ENCODE measurements at regions not wholly inside any gene's neighbourhood (a gene's known extent, or its start where the extent isn't known, plus 50 kb on each side); places are given as distances from the start of the nearest gene placed in this dataset.
"Not testable (repeated sequence)": the region's sequence is repeated elsewhere in the genome, so short reads cannot be mapped to it uniquely, and the experiment has no call there.

DNA sequence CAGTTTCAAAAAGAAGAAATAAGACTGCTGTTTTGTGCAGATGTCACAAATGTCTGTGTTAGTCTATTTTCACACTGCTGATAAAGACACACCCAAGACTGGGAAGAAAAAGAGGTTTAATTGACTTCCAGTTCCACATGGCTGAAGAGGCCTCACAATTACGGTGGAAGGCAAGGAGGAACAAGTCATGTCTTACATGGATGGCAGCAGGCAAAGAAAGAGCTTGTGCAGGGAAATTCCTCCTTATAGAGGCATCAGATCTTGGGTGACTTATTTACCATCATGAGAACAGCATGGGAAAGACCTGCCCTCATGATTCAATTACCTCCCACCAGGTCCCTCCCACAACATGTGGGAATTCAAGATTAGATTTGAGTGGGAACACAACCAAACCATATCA is 527.7 kb upstream of the KCND2 start:
- not testable (repeated sequence) for H4K20me1 ChIP-seq (ENCODE audit: insufficient read depth, low read depth, low read length); H3K79me2 ChIP-seq (ENCODE audit: low read length); DNase-seq; H3K4me2 ChIP-seq (ENCODE audit: low read depth, low read length, poor library complexity, severe bottlenecking); H3K36me3 ChIP-seq (ENCODE audit: insufficient read depth, low read length); H3K9me2 ChIP-seq (replicated peaks; ENCODE audit: insufficient read depth, low read length); H3K27me3 ChIP-seq (ENCODE audit: low read length); H3K4me3 ChIP-seq (ENCODE audit: low read length); H3K27ac ChIP-seq (ENCODE audit: low read length); H3K4me1 ChIP-seq (ENCODE audit: low read length); H3K9ac ChIP-seq (ENCODE audit: low read length); H2AFZ ChIP-seq (ENCODE audit: low read length)
- peaks cover 28% of the 10 kb centered on the region; the same call in 1 of the 2 replicates for H3K9me3 ChIP-seq (ENCODE audit: low read length)

- Histone ChIP-seq H3K36me3 (ENCODE audit: insufficient read depth, low read length) (no peaks in the 10 kb centered on the region), H3K4me2 (ENCODE audit: low read depth, low read length, poor library complexity, severe bottlenecking) (no peak overlapping the region), H3K27me3 (ENCODE audit: low read length) (no peaks in the 10 kb centered on the region), H3K9me3 (ENCODE audit: low read length) (peaks cover 25% of the 10 kb centered on the region), H3K9ac (ENCODE audit: low read length) (no peak overlapping the region), H3K9me2 (replicated peaks; ENCODE audit: insufficient read depth, low read length) (peaks cover 3% of the 10 kb centered on the region; the same call in 1 of the 2 replicates), H3K79me2 (ENCODE audit: low read length) (no peaks in the 10 kb centered on the region), H4K20me1 (ENCODE audit: insufficient read depth, low read depth, low read length) (no peaks in the 10 kb centered on the region), H3K4me3 (ENCODE audit: low read length) (no peak overlapping the region), H2AFZ (ENCODE audit: low read length) (no peak overlapping the region), H3K4me1 (ENCODE audit: low read length) (no peaks in the 10 kb centered on the region), H3K27ac (ENCODE audit: low read length) (no peak overlapping the region)
- no peak for DNase-seq
These were observed 524.6 kb upstream of the KCND2 start for GRCh38 chr7:119748251-119748860.

GRCh38 chr7:119748991-119749390 is 524.0 kb upstream of the KCND2 start:
- H3K27ac ChIP-seq (ENCODE audit: low read length) = no peak overlapping the region
- no peaks in the 10 kb centered on the region for H3K36me3 ChIP-seq (ENCODE audit: insufficient read depth, low read length)
- no peaks in the 10 kb centered on the region for H3K79me2 ChIP-seq (ENCODE audit: low read length)
- no peak overlapping the region for H3K4me2 ChIP-seq (ENCODE audit: low read depth, low read length, poor library complexity, severe bottlenecking)
- no peaks in the 10 kb centered on the region for H3K27me3 ChIP-seq (ENCODE audit: low read length)
- no peak overlapping the region for H3K4me3 ChIP-seq (ENCODE audit: low read length)
- no peak for DNase-seq
- peaks cover 3% of the 10 kb centered on the region; the same call in 1 of the 2 replicates for H3K9me2 ChIP-seq (replicated peaks; ENCODE audit: insufficient read depth, low read length)
- no peaks in the 10 kb centered on the region for H4K20me1 ChIP-seq (ENCODE audit: insufficient read depth, low read depth, low read length)
- H3K9me3 ChIP-seq (ENCODE audit: low read length) = peaks cover 26% of the 10 kb centered on the region
- no peaks in the 10 kb centered on the region for H3K4me1 ChIP-seq (ENCODE audit: low read length)
- no peak overlapping the region for H3K9ac ChIP-seq (ENCODE audit: low read length)
- H2AFZ ChIP-seq (ENCODE audit: low read length) = no peak overlapping the region

DNA sequence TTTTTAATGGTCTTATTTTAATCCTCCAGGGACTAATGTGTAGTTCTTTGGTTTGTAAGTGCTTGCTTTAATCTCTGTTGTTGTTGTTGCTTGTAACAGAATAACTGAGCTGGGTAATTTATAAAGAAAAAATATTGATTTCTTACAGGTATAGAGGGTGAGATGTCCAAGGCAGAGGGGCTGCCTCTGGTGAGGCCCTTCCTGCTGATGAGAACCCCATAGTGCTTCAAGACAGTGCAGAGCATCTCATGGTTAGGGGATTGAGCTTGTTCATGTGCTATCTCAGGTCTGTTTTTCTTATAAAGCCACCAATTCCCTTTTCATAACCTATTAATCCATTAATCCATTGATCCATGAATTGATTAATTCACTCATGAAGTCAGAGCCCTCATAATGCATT is 516.3 kb upstream of the KCND2 start:
- no peak overlapping the region for H3K27ac ChIP-seq (ENCODE audit: low read length)
- no peak overlapping the region for H3K4me2 ChIP-seq (ENCODE audit: low read depth, low read length, poor library complexity, severe bottlenecking)
- H3K27me3 ChIP-seq (ENCODE audit: low read length) = no peaks in the 10 kb centered on the region
- DNase-seq = no peak
- no peaks in the 10 kb centered on the region for H3K4me1 ChIP-seq (ENCODE audit: low read length)
- H3K9ac ChIP-seq (ENCODE audit: low read length) = no peak overlapping the region
- no peak overlapping the region for H3K4me3 ChIP-seq (ENCODE audit: low read length)
- no peaks in the 10 kb centered on the region for H3K36me3 ChIP-seq (ENCODE audit: insufficient read depth, low read length)
- H3K9me2 ChIP-seq (replicated peaks; ENCODE audit: insufficient read depth, low read length) = no peaks in the 10 kb centered on the region
- H3K79me2 ChIP-seq (ENCODE audit: low read length) = no peaks in the 10 kb centered on the region
- H4K20me1 ChIP-seq (ENCODE audit: insufficient read depth, low read depth, low read length) = no peaks in the 10 kb centered on the region
- H3K9me3 ChIP-seq (ENCODE audit: low read length) = peaks cover 27% of the 10 kb centered on the region
- H2AFZ ChIP-seq (ENCODE audit: low read length) = no peak overlapping the region

DNA sequence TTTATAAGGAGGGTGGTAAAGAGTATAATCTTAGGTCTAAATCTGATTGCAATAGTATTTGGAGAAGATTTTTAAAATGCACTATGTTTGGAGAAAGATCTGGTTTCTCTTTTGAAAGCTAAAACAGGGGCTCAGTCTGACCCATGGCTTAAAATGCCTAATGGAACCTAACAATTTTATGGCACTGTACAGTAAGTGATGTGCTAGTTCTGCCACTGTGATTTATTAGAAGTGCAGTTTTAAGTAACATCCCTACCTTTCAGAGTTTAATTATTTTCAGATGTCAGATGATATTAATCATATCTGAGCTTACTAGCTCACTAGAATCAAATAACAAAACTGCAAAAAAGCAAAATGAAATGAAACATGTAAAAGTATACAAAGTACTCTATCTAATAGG is 514.7 kb upstream of the KCND2 start:
- H3K79me2 ChIP-seq (ENCODE audit: low read length) = no peaks in the 10 kb centered on the region
- no peak overlapping the region for H3K27ac ChIP-seq (ENCODE audit: low read length)
- no peaks in the 10 kb centered on the region for H4K20me1 ChIP-seq (ENCODE audit: insufficient read depth, low read depth, low read length)
- no peaks in the 10 kb centered on the region for H3K4me1 ChIP-seq (ENCODE audit: low read length)
- no peak overlapping the region for H3K9ac ChIP-seq (ENCODE audit: low read length)
- H2AFZ ChIP-seq (ENCODE audit: low read length) = no peak overlapping the region
- H3K4me2 ChIP-seq (ENCODE audit: low read depth, low read length, poor library complexity, severe bottlenecking) = no peak overlapping the region
- H3K27me3 ChIP-seq (ENCODE audit: low read length) = no peaks in the 10 kb centered on the region
- no peak for DNase-seq
- H3K9me3 ChIP-seq (ENCODE audit: low read length) = peaks cover 21% of the 10 kb centered on the region
- H3K9me2 ChIP-seq (replicated peaks; ENCODE audit: insufficient read depth, low read length) = no peaks in the 10 kb centered on the region
- H3K36me3 ChIP-seq (ENCODE audit: insufficient read depth, low read length) = no peaks in the 10 kb centered on the region
- H3K4me3 ChIP-seq (ENCODE audit: low read length) = no peak overlapping the region

GRCh38 chr7:119761776-119762175 is 511.2 kb upstream of the KCND2 start:
- Histone ChIP-seq H3K27ac (ENCODE audit: low read length) (no peak overlapping the region), H3K9me2 (replicated peaks; ENCODE audit: insufficient read depth, low read length) (no peaks in the 10 kb centered on the region), H3K9me3 (ENCODE audit: low read length) (peaks cover 18% of the 10 kb centered on the region; the same call in 1 of the 2 replicates), H3K79me2 (ENCODE audit: low read length) (no peaks in the 10 kb centered on the region), H3K4me2 (ENCODE audit: low read depth, low read length, poor library complexity, severe bottlenecking) (no peak overlapping the region), H2AFZ (ENCODE audit: low read length) (no peak overlapping the region), H3K36me3 (ENCODE audit: insufficient read depth, low read length) (no peaks in the 10 kb centered on the region), H3K4me1 (ENCODE audit: low read length) (no peaks in the 10 kb centered on the region), H4K20me1 (ENCODE audit: insufficient read depth, low read depth, low read length) (no peaks in the 10 kb centered on the region), H3K9ac (ENCODE audit: low read length) (no peak overlapping the region), H3K4me3 (ENCODE audit: low read length) (no peak overlapping the region), H3K27me3 (ENCODE audit: low read length) (no peaks in the 10 kb centered on the region)
- DNase-seq = no peak

DNA sequence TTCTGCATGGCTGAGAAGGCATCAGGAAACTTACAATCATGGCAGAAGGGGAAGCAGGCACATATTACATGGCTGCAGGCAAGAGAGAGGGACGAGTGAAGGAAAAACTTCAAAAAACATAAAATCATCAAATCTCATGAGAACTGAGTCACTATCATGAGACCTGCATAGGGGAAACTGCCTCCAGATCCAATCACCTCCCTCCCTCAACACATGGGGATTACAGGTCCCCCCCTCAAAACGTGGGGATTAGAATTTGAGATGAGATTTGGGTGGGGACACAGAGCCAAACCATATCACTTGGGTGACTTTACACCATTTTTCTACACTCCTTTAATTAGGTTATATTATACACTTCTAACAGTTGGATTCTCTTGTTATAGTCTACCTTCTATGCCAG is 490.7 kb upstream of the KCND2 start:
- no peaks in the 10 kb centered on the region for H3K4me1 ChIP-seq (ENCODE audit: low read length)
- H3K79me2 ChIP-seq (ENCODE audit: low read length) = no peaks in the 10 kb centered on the region
- no peak overlapping the region for H3K9ac ChIP-seq (ENCODE audit: low read length)
- H3K4me3 ChIP-seq (ENCODE audit: low read length) = no peak overlapping the region
- peaks cover 12% of the 10 kb centered on the region; the same call in 1 of the 2 replicates for H3K9me3 ChIP-seq (ENCODE audit: low read length)
- no peaks in the 10 kb centered on the region for H3K27me3 ChIP-seq (ENCODE audit: low read length)
- no peak overlapping the region for H2AFZ ChIP-seq (ENCODE audit: low read length)
- H3K4me2 ChIP-seq (ENCODE audit: low read depth, low read length, poor library complexity, severe bottlenecking) = no peak overlapping the region
- no peaks in the 10 kb centered on the region for H3K36me3 ChIP-seq (ENCODE audit: insufficient read depth, low read length)
- no peak overlapping the region for H3K27ac ChIP-seq (ENCODE audit: low read length)
- H3K9me2 ChIP-seq (replicated peaks; ENCODE audit: insufficient read depth, low read length) = no peaks in the 10 kb centered on the region
- DNase-seq = no peak
- H4K20me1 ChIP-seq (ENCODE audit: insufficient read depth, low read depth, low read length) = no peaks in the 10 kb centered on the region

GRCh38 chr7:119783799-119784198 is 489.2 kb upstream of the KCND2 start:
- H3K9ac ChIP-seq (ENCODE audit: low read length) = no peak overlapping the region
- no peaks in the 10 kb centered on the region for H4K20me1 ChIP-seq (ENCODE audit: insufficient read depth, low read depth, low read length)
- H3K9me2 ChIP-seq (replicated peaks; ENCODE audit: insufficient read depth, low read length) = no peaks in the 10 kb centered on the region
- H3K27ac ChIP-seq (ENCODE audit: low read length) = no peak overlapping the region
- no peak for DNase-seq
- H3K27me3 ChIP-seq (ENCODE audit: low read length) = no peaks in the 10 kb centered on the region
- no peaks in the 10 kb centered on the region for H3K36me3 ChIP-seq (ENCODE audit: insufficient read depth, low read length)
- no peak overlapping the region for H3K4me3 ChIP-seq (ENCODE audit: low read length)
- H3K9me3 ChIP-seq (ENCODE audit: low read length) = peaks cover 18% of the 10 kb centered on the region; the same call in 1 of the 2 replicates
- no peak overlapping the region for H3K4me2 ChIP-seq (ENCODE audit: low read depth, low read length, poor library complexity, severe bottlenecking)
- H3K79me2 ChIP-seq (ENCODE audit: low read length) = no peaks in the 10 kb centered on the region
- no peak overlapping the region for H2AFZ ChIP-seq (ENCODE audit: low read length)
- H3K4me1 ChIP-seq (ENCODE audit: low read length) = no peaks in the 10 kb centered on the region
